PC-9 (cell line): ENCODE measurements at regions not wholly inside any gene's neighbourhood (a gene's known extent, or its start where the extent isn't known, plus 50 kb on each side); places are given as distances from the start of the nearest gene placed in this dataset.

Experiments used
- CTCF ChIP-seq: fragments of 200-600 bp; sonication (generic); conservative IDR thresholded peaks from 2 replicates; pipeline ENCODE4 v1.6.1; 2017; ENCODE audit warnings: mixed run types, antibody characterized with exemption, mild to moderate bottlenecking, moderate library complexity
- EZH2 ChIP-seq: fragments of 200-600 bp; sonication (generic); IDR thresholded peaks from 2 replicates; pipeline ENCODE4 v1.8.0; 2017; ENCODE audit warnings: antibody characterized with exemption, low read depth

DNA sequence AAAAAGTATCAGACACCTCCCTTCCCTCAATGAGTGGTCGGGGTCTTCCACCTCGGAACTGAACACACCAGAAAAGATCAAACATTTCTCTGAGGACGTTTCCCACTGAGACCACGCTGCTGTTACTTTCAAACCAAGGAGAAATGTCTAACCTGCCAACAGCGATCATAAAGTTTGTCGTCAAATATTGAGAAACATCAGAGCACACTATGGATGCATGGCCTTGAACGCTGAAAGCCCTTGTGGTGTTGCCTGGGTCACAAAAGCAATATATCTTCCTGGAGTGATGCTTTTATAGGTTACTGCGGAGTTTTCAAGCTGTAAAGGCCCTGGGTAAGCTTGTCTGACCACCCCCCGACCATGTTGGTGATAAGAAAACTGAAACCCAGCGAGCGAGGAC, 70.2 kb upstream of the ID2 start:
- TF ChIP-seq CTCF (no peak), EZH2 (no peak)
